A549 (cell line): ENCODE measurements at regions not wholly inside any gene's neighbourhood (a gene's known extent, or its start where the extent isn't known, plus 50 kb on each side); places are given as distances from the start of the nearest gene placed in this dataset.
"Not testable (repeated sequence)": the region's sequence is repeated elsewhere in the genome, so short reads cannot be mapped to it uniquely, and the experiment has no call there.

ENCODE experiments used
- ATAC-seq, 2 experiments: fragments of 200-7000 bp in 1 of 2; fragments of >200 bp in 1 of 2; cut with Nextera tagmentation in 1 of 2; cut with Tn5 transposase in 1 of 2; 3 replicates each; pipeline versions ENCODE4 v1.8.0 to v1.9.1; 2018 to 2020; ENCODE audit warnings: mild to moderate bottlenecking in 1 of 2, moderate library complexity in 1 of 2
- CTCF ChIA-PET: fragments of 300-600 bp; sonication (Branson Sonifier 250); formaldehyde crosslinking; extraction: SDS; loops from one replicate; lab custom pipeline; 2021; ENCODE audit warnings: antibody characterized with exemption, inconsistent platforms; lab: Yijun Ruan, JAX
- POLR2A ChIA-PET: fragments of 350-600 bp; formaldehyde crosslinking; extraction: SDS; loops from one replicate; lab custom pipeline; 2021; ENCODE audit warnings: antibody characterized with exemption, inconsistent platforms; lab: Yijun Ruan, JAX
- DNase-seq, 2 experiments: peaks; one replicate each; pipeline versions ENCODE4 v3.0.0 to v3.0.0-alpha.2; 2011 to 2016; ENCODE audit warnings: low read depth in 1 of 2, low spot score in 1 of 2
- FAIRE-seq: peaks from 2 replicates; lab custom pipeline; 2011; peaks lifted over from hg19 to GRCh38; lab: Jason Lieb, UNC
- H3K27ac ChIP-seq, 2 experiments: fragments of >200 bp; sonication (Bioruptor Twin); formaldehyde crosslinking; 3 replicates each; pipeline ENCODE4 v1.5.1; 2016 to 2017
- H3K4me1 ChIP-seq: fragments of >200 bp; sonication (Bioruptor Twin); formaldehyde crosslinking; 3 replicates; pipeline ENCODE4 v1.6.1; 2016
- H3K4me2 ChIP-seq: fragments of >200 bp; sonication (Bioruptor Twin); formaldehyde crosslinking; 3 replicates; pipeline ENCODE4 v1.6.1; 2016
- H3K4me3 ChIP-seq: fragments of >200 bp; sonication (Bioruptor Twin); formaldehyde crosslinking; 3 replicates; pipeline ENCODE4 v1.5.1; 2016
- H3K9me3 ChIP-seq: fragments of >200 bp; sonication (Bioruptor Twin); formaldehyde crosslinking; 3 replicates; pipeline ENCODE4 v1.6.1; 2016
- BCL3 ChIP-seq: fragments of >200 bp; sonication (Bioruptor Twin); formaldehyde crosslinking; IDR thresholded peaks from 3 replicates; pipeline ENCODE4 v1.6.1; 2016
- CBX8 ChIP-seq: fragments of 200-600 bp; sonication (generic); IDR thresholded peaks from 2 replicates; pipeline ENCODE4 v1.6.1; 2016
- CHD2 ChIP-seq: fragments of 150-350 bp; IDR thresholded peaks from 2 replicates; pipeline ENCODE4 v1.6.1; 2014; ENCODE audit warnings: low read length; ENCODE audit not compliant: partially characterized antibody
- CHD4 ChIP-seq: fragments of 200-600 bp; sonication (generic); IDR thresholded peaks from 2 replicates; pipeline ENCODE4 v1.6.1; 2016; ENCODE audit warnings: antibody characterized with exemption, mild to moderate bottlenecking, borderline replicate concordance
- CTCF ChIP-seq: fragments of >200 bp; sonication (Bioruptor Twin); formaldehyde crosslinking; IDR thresholded peaks from 3 replicates; pipeline ENCODE4 v1.5.1; 2016
- EHF ChIP-seq: fragments of 250-450 bp; sonication (Bioruptor Pico); IDR thresholded peaks from 2 replicates; pipeline ENCODE4 v1.5.0; 2020; ENCODE audit warnings: mild to moderate bottlenecking
- ESRRA ChIP-seq: fragments of 150-350 bp; IDR thresholded peaks from 2 replicates; pipeline ENCODE4 v1.6.1; 2014; ENCODE audit warnings: mild to moderate bottlenecking, low read length, borderline replicate concordance
- FOXS1 ChIP-seq: fragments of 250-450 bp; sonication (Bioruptor Pico); IDR thresholded peaks from 2 replicates; pipeline ENCODE4 v1.5.0; 2020; ENCODE audit warnings: mild to moderate bottlenecking, moderate library complexity
- HOXB13 ChIP-seq: fragments of 250-450 bp; sonication (Bioruptor Pico); IDR thresholded peaks from 2 replicates; pipeline ENCODE4 v1.5.0; 2020; ENCODE audit warnings: low read depth, mild to moderate bottlenecking, moderate library complexity
- HOXB5 ChIP-seq: fragments of 250-450 bp; sonication (Bioruptor Pico); IDR thresholded peaks from 2 replicates; pipeline ENCODE4 v1.5.0; 2020; ENCODE audit warnings: mild to moderate bottlenecking, moderate library complexity
- JUNB ChIP-seq: fragments of >200 bp; sonication (Bioruptor Twin); formaldehyde crosslinking; IDR thresholded peaks from 2 replicates; pipeline ENCODE4 v1.6.1; 2016
- KDM1A ChIP-seq: fragments of 200-600 bp; sonication (generic); IDR thresholded peaks from 2 replicates; pipeline ENCODE4 v1.6.1; 2016; ENCODE audit warnings: low read depth, mild to moderate bottlenecking
- MYC ChIP-seq: IDR thresholded peaks from 2 replicates; pipeline ENCODE4 v1.6.1; 2012; ENCODE audit warnings: mild to moderate bottlenecking, inconsistent platforms, low read length, improper control_type of control experiment, borderline replicate concordance
- NFE2L2 ChIP-seq: fragments of 150-350 bp; conservative IDR thresholded peaks from 2 replicates; pipeline ENCODE4 v1.6.1; 2014; ENCODE audit warnings: low read length
- REST ChIP-seq: fragments of 200-600 bp; sonication (generic); IDR thresholded peaks from 2 replicates; pipeline ENCODE4 v1.6.1; 2016; ENCODE audit warnings: antibody characterized with exemption, mild to moderate bottlenecking, moderate library complexity
- SMC3 ChIP-seq: fragments of >200 bp; sonication (Bioruptor Twin); formaldehyde crosslinking; IDR thresholded peaks from 3 replicates; pipeline ENCODE4 v1.6.1; 2018; ENCODE audit warnings: inconsistent platforms
- USF2 ChIP-seq: fragments of 450-650 bp; IDR thresholded peaks from 2 replicates; pipeline ENCODE4 v1.6.1; 2014; ENCODE audit warnings: antibody characterized with exemption
- ZSCAN20 ChIP-seq: fragments of 250-450 bp; sonication (Bioruptor Pico); IDR thresholded peaks from 2 replicates; pipeline ENCODE4 v1.8.0; 2022; ENCODE audit warnings: mild to moderate bottlenecking, moderate library complexity
- WGBS: methylation state at CpG from one replicate; pipeline ENCODE4 v1.1.6; 2017; ENCODE audit errors: missing lambda C conversion rate; 5-methylcytosine and 5-hydroxymethylcytosine counted together
- TF ChIP-seq, protein P1 (sequence below): IDR thresholded peaks from 2 replicates; pipeline ENCODE4 v1.6.1; 2012; ENCODE audit warnings: low read depth, borderline replicate concordance
- TF ChIP-seq, protein P2 (sequence below): fragments of 150-350 bp; IDR thresholded peaks from 2 replicates; pipeline ENCODE4 v1.6.1; 2014; ENCODE audit warnings: low read depth, mild to moderate bottlenecking, low read length

DNA sequence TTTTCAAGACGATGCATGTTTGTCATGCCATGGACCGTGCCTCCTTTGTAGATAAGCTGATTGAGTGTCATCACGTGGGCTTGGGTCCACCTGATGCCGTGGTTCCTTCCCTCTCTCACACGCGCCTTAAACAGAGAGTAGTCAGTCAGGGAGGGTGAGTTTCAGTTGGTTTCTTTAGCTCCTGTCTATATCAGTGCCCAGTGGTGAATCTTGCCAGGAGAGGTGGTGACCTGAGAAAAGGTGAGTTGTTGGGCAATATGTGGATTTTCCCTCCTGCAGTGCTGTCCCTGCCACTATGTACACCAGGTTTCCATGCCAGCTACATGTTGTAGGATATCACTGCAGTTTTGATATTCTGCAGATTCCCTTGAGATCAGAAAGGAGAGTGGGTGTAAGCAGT, 129.7 kb downstream of the LAT start:
- no peak for FAIRE-seq
- CTCF ChIA-PET, result interaction anchor here (0.6 to 2.1 kb wide), 9 partner anchors 34 to 766 kb away, joined by 3 to 8 read pairs (median 4); no protein-coding TSS in a partner anchor
- POLR2A ChIA-PET, result no interaction called here
- Histone ChIP-seq H3K27ac (peak overlapping the region; percentile 71 to 82; a peak in 3 of 6 replicates), H3K4me3 (no peak overlapping the region), H3K9me3 (no peaks in the 10 kb centered on the region), H3K4me2 (peak overlapping the region; percentile 77; the same call in 2 of the 3 replicates), H3K4me1 (peaks cover 11% of the 10 kb centered on the region)
- DNase-seq, result no peak
- 67% methylated on average over 6 of the region's 6 CpGs for WGBS
- TF ChIP-seq ZSCAN20 (CRISPR knock-in tag), result no peak
- no peak for TF ChIP-seq CTCF
- TF ChIP-seq REST, result no peak
- TF ChIP-seq FOXS1 (CRISPR knock-in tag), result no peak
- TF ChIP-seq JUNB, result no peak
- TF ChIP-seq KDM1A, result no peak
- no peak for TF ChIP-seq CHD4
- no peak for TF ChIP-seq MYC
- no peak for TF ChIP-seq CHD2
- TF ChIP-seq ESRRA, result no peak
- TF ChIP-seq, protein P1, sequence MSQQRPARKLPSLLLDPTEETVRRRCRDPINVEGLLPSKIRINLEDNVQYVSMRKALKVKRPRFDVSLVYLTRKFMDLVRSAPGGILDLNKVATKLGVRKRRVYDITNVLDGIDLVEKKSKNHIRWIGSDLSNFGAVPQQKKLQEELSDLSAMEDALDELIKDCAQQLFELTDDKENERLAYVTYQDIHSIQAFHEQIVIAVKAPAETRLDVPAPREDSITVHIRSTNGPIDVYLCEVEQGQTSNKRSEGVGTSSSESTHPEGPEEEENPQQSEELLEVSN, result no peak
- no peak for ATAC-seq

- CTCF ChIA-PET, H3K4me2 ChIP-seq, POLR2A ChIA-PET, H3K9me3 ChIP-seq, H3K4me3 ChIP-seq, H3K27ac ChIP-seq, ATAC-seq, FAIRE-seq, DNase-seq: not testable (repeated sequence)
- H3K4me1 ChIP-seq, result peaks cover 11% of the 10 kb centered on the region
- 50% methylated on average over 1 of the region's 1 CpG for WGBS
Observed at GRCh38 chr16:29113446-29113845, 128.6 kb downstream of the LAT start.

DNA sequence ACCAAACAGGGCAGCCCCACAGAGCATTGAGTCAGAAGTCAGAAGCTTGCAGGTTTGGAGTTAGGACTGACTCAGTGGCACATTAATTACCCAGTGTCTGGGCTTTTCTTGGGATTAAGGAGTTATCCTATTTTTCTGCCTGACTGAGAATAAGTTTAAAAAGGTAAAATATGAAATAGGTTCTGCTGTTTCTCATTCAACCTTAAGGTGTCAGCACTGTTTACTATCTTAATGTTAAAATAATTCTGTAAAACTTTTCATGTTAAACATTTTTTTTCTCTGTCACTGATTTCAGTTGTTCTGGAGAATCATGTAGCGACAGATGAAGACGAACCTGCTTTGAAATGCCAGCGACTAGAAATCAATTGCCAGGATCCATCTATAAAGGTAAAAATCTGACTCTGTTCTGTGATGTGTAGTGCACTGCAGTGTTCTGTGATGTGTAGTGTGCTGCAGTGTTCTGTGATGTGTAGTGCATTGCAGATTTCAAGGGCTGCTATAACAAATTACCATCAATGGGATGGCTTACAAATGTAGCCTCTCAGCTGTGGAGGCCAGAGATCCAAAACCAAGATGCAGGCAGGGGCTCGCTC, 128.0 kb downstream of the LAT start:
- no peak for ATAC-seq
- Histone ChIP-seq H3K4me3 (no peak overlapping the region), H3K4me2 (no peak overlapping the region), H3K9me3 (no peaks in the 10 kb centered on the region), H3K4me1 (peaks cover 11% of the 10 kb centered on the region), H3K27ac (no peak overlapping the region)
- ChIA-PET POLR2A (no interaction called here), CTCF (no interaction called here)
- no peak for DNase-seq
- TF ChIP-seq CHD2 (no peak), USF2 (no peak), NFE2L2 (no peak), MYC (no peak), SMC3 (no peak), FOXS1 (CRISPR knock-in tag) (no peak), EHF (no peak), HOXB5 (CRISPR knock-in tag) (no peak), BCL3 (no peak), HOXB13 (CRISPR knock-in tag) (no peak), CBX8 (no peak)
- TF ChIP-seq, protein P2, sequence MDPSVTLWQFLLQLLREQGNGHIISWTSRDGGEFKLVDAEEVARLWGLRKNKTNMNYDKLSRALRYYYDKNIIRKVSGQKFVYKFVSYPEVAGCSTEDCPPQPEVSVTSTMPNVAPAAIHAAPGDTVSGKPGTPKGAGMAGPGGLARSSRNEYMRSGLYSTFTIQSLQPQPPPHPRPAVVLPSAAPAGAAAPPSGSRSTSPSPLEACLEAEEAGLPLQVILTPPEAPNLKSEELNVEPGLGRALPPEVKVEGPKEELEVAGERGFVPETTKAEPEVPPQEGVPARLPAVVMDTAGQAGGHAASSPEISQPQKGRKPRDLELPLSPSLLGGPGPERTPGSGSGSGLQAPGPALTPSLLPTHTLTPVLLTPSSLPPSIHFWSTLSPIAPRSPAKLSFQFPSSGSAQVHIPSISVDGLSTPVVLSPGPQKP, result no peak
- 92% methylated on average over 4 of the region's 4 CpGs for WGBS
- no peak for FAIRE-seq
